CD4-positive, alpha-beta T cell (primary cell): ENCODE measurements at regions not wholly inside any gene's neighbourhood (a gene's known extent, or its start where the extent isn't known, plus 50 kb on each side); places are given as distances from the start of the nearest gene placed in this dataset.
"Not testable (repeated sequence)": the region's sequence is repeated elsewhere in the genome, so short reads cannot be mapped to it uniquely, and the experiment has no call there.

ENCODE experiments used
- ATAC-seq: fragments of 200-7000 bp; cut with Tn5 transposase; one replicate; pipeline ENCODE4 v1.10.0; 2022; ENCODE audit warnings: mild to moderate bottlenecking; ENCODE audit not compliant: poor library complexity
- CTCF ChIA-PET: fragments of 350-600 bp; sonication (Branson Sonifier 250); formaldehyde crosslinking; loops from one replicate; lab custom pipeline; 2021; ENCODE audit warnings: antibody characterized with exemption, inconsistent platforms; lab: Charles Lee
- POLR2A ChIA-PET: fragments of 350-600 bp; sonication (Branson Sonifier 250); formaldehyde crosslinking; loops from one replicate; lab custom pipeline; 2021; ENCODE audit warnings: antibody characterized with exemption, inconsistent platforms; lab: Charles Lee
- DNase-seq, 14 experiments: peaks; one replicate each; pipeline ENCODE4 v3.0.0-alpha.2; 2013 to 2020; ENCODE audit warnings: mixed read lengths in 2 of 14
- H3K27ac ChIP-seq, 2 donors: one replicate each; pipeline versions ENCODE4 v1.5.1 to v1.7.0; 2013; ENCODE audit warnings: low read length in 2 of 2, low read depth in 1 of 2, mild to moderate bottlenecking in 1 of 2
- H3K27me3 ChIP-seq, 2 experiments: 1 replicate in 1 of 2; 2 replicates in 1 of 2; pipeline versions ENCODE4 v1.6.1 to v1.7.0; 2013; ENCODE audit warnings: low read length in 2 of 2, control low read depth in 1 of 2, mild to moderate bottlenecking in 1 of 2, moderate library complexity in 1 of 2; ENCODE audit not compliant: insufficient read depth in 2 of 2, control insufficient read depth in 1 of 2
- H3K36me3 ChIP-seq: one replicate; pipeline ENCODE4 v1.6.1; 2013; ENCODE audit warnings: low read length, control low read depth; ENCODE audit not compliant: insufficient read depth
- H3K4me1 ChIP-seq: one replicate; pipeline ENCODE4 v1.6.1; 2013; ENCODE audit warnings: low read length, control low read depth; ENCODE audit not compliant: insufficient read depth
- H3K4me3 ChIP-seq: one replicate; pipeline ENCODE4 v1.5.1; 2013; ENCODE audit warnings: mild to moderate bottlenecking, low read length, moderate library complexity
- H3K9me3 ChIP-seq, 2 experiments: 1 replicate in 1 of 2; 2 replicates in 1 of 2; pipeline versions ENCODE4 v1.6.1 to v1.7.0; 2013; ENCODE audit warnings: low read length in 2 of 2, mild to moderate bottlenecking in 2 of 2, control low read depth in 1 of 2, moderate library complexity in 1 of 2; ENCODE audit not compliant: control insufficient read depth in 1 of 2, insufficient read depth in 1 of 2
- H3K27ac Mint-ChIP-seq: one replicate; pipeline ENCODE4 v1.8.0; 2020; ENCODE audit warnings: mixed read lengths
- H3K27me3 Mint-ChIP-seq: one replicate; pipeline ENCODE4 v1.8.0; 2021; ENCODE audit warnings: mixed read lengths
- H3K36me3 Mint-ChIP-seq: one replicate; pipeline ENCODE4 v1.8.0; 2021; ENCODE audit warnings: low read depth, mixed read lengths
- H3K4me1 Mint-ChIP-seq: one replicate; pipeline ENCODE4 v1.8.0; 2021; ENCODE audit warnings: low read depth, mixed read lengths
- H3K4me3 Mint-ChIP-seq: one replicate; pipeline ENCODE4 v1.8.0; 2020; ENCODE audit warnings: mild to moderate bottlenecking, mixed read lengths
- H3K9me3 Mint-ChIP-seq: one replicate; pipeline ENCODE4 v1.8.0; 2020; ENCODE audit warnings: mixed read lengths
- intact Hi-C, 2 experiments: fragments of 100-400 bp; cut with DNase I in 1 of 2; cut with micrococcal nuclease in 1 of 2; formaldehyde crosslinking; loops; one replicate each; pipeline versions ENCODE4 v1.15.1 to v1.9.0; 2023 to 2025; cut with DNase I, micrococcal nuclease

DNA sequence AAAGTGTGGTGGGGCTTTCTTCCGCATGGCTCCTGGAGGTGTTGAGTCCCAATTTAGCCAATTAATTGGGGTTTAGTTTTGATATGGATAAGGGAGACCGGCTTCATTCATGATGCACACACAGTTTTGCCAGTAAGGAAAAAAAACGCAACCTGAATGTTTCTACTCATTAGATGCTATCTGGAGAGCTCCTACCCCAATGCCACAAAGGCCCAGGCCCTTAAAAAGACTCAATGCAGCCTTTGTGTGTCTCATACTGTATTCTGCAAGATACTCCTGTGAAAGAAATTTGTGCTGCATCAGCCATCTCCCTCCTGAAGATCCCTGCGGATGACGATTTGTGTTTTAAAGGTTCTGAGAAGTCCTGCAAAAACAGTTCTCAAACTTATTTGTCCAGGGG lies 2754.2 kb downstream of the RPIA start:
- H3K36me3 Mint-ChIP-seq, POLR2A ChIA-PET, H3K4me3 ChIP-seq, H3K27ac Mint-ChIP-seq, intact Hi-C loops, ATAC-seq, H3K9me3 Mint-ChIP-seq, CTCF ChIA-PET, H3K27ac ChIP-seq, H3K36me3 ChIP-seq, H3K4me3 Mint-ChIP-seq, H3K4me1 Mint-ChIP-seq, DNase-seq: not testable (repeated sequence)
- peaks cover 12% of the 10 kb centered on the region for H3K4me1 ChIP-seq
- peaks cover 33% of the 10 kb centered on the region for H3K27me3 Mint-ChIP-seq
- peaks cover 0 to 19% of the 10 kb centered on the region in 2 experiments for H3K9me3 ChIP-seq
- H3K27me3 ChIP-seq: peaks cover 19 to 26% of the 10 kb centered on the region in 2 experiments

- intact Hi-C loops, H3K9me3 Mint-ChIP-seq, H3K36me3 ChIP-seq, POLR2A ChIA-PET, H3K27ac Mint-ChIP-seq, H3K36me3 Mint-ChIP-seq, H3K4me3 Mint-ChIP-seq, H3K4me3 ChIP-seq, DNase-seq, H3K4me1 Mint-ChIP-seq, H3K27ac ChIP-seq, ATAC-seq, CTCF ChIA-PET: not testable (repeated sequence)
- H3K27me3 Mint-ChIP-seq: peaks cover 33% of the 10 kb centered on the region
- H3K9me3 ChIP-seq: peaks cover 0 to 19% of the 10 kb centered on the region in 2 experiments
- peaks cover 19 to 26% of the 10 kb centered on the region in 2 experiments for H3K27me3 ChIP-seq
- peaks cover 12% of the 10 kb centered on the region for H3K4me1 ChIP-seq
Measured at GRCh38 chr2:91446489-91446888, 2755.0 kb downstream of the RPIA start.

GRCh38 chr2:91446915-91447314 lies 2755.4 kb downstream of the RPIA start:
- DNase-seq, H3K4me3 ChIP-seq, ATAC-seq, CTCF ChIA-PET, H3K36me3 Mint-ChIP-seq, H3K27ac Mint-ChIP-seq, H3K9me3 Mint-ChIP-seq, H3K4me3 Mint-ChIP-seq, H3K4me1 Mint-ChIP-seq, POLR2A ChIA-PET, H3K36me3 ChIP-seq, intact Hi-C loops, H3K27ac ChIP-seq: not testable (repeated sequence)
- Histone ChIP-seq H3K9me3 (peaks cover 0 to 17% of the 10 kb centered on the region in 2 experiments), H3K27me3 (peaks cover 18 to 24% of the 10 kb centered on the region in 2 experiments), H3K4me1 (peaks cover 12% of the 10 kb centered on the region)
- peaks cover 31% of the 10 kb centered on the region for H3K27me3 Mint-ChIP-seq

GRCh38 chr2:91447508-91447907 lies 2756.0 kb downstream of the RPIA start:
- H3K9me3 ChIP-seq: peaks cover 0 to 11% of the 10 kb centered on the region in 2 experiments
- H3K27ac ChIP-seq, H3K36me3 Mint-ChIP-seq, H3K27ac Mint-ChIP-seq, H3K4me1 Mint-ChIP-seq, POLR2A ChIA-PET, H3K4me3 ChIP-seq, intact Hi-C loops, H3K4me3 Mint-ChIP-seq, CTCF ChIA-PET, H3K9me3 Mint-ChIP-seq, DNase-seq, H3K4me1 ChIP-seq, ATAC-seq, H3K36me3 ChIP-seq: not testable (repeated sequence)
- H3K27me3 ChIP-seq: peaks cover 12 to 18% of the 10 kb centered on the region in 2 experiments
- H3K27me3 Mint-ChIP-seq: peaks cover 25% of the 10 kb centered on the region

DNA sequence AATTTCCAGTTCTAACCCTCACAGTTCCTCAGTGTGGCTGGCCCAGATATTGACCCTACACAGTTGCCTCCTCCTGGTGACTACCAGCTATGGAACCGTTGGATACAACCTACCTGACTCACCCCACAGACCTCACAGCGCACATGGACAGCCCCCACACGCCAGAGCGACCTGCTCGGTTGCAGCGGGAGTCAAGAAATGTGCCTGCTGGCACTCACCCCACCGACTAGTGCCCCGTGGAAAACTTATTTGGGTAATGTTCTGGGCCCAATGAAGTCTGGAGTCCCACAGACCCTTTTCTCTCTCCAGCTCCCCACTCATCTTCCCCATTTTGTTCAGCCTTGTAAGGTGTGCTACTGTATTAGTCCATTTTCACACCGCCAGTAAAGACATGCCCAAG lies 2770.8 kb downstream of the RPIA start:
- H3K27ac ChIP-seq, H3K27me3 ChIP-seq, intact Hi-C loops, H3K9me3 ChIP-seq, CTCF ChIA-PET, H3K36me3 ChIP-seq, H3K4me1 ChIP-seq, H3K9me3 Mint-ChIP-seq, H3K4me3 ChIP-seq, H3K4me3 Mint-ChIP-seq, ATAC-seq, POLR2A ChIA-PET, H3K27ac Mint-ChIP-seq, H3K4me1 Mint-ChIP-seq, DNase-seq, H3K36me3 Mint-ChIP-seq: not testable (repeated sequence)
- H3K27me3 Mint-ChIP-seq: peaks cover 15% of the 10 kb centered on the region

DNA sequence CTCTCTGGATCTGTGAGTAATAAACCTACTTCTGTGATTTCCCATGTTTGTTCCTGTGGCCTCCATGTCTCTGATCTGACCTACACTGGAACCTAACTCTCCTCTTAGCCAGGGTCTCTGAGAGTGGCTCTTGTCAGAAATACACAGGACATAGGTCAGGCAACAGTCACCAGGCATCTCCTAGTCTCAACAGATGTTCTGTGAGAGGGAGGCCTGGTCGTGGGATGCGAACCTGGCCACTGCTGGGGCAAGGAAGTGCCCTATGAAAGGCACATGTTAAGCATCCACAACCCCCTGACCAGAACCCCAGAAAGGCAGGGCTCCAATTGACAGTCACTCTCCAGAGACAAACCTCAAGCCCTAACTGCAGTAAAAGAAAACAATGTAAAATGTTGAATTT lies 2771.5 kb downstream of the RPIA start:
- H3K27ac Mint-ChIP-seq, H3K4me1 ChIP-seq, H3K4me3 ChIP-seq, H3K9me3 ChIP-seq, POLR2A ChIA-PET, H3K9me3 Mint-ChIP-seq, H3K36me3 Mint-ChIP-seq, H3K27me3 ChIP-seq, H3K4me3 Mint-ChIP-seq, H3K36me3 ChIP-seq, H3K27ac ChIP-seq, ATAC-seq, H3K4me1 Mint-ChIP-seq, intact Hi-C loops, DNase-seq, CTCF ChIA-PET: not testable (repeated sequence)
- peaks cover 15% of the 10 kb centered on the region for H3K27me3 Mint-ChIP-seq

- intact Hi-C loops, CTCF ChIA-PET, ATAC-seq: not testable (repeated sequence)
Measured at GRCh38 chr2:91466780-91467363, 2775.4 kb downstream of the RPIA start.

More at GRCh38 chr2:91466780-91467363, 2775.4 kb downstream of the RPIA start:
- H3K4me3 ChIP-seq, POLR2A ChIA-PET, H3K27me3 ChIP-seq, H3K4me3 Mint-ChIP-seq, H3K27ac ChIP-seq, H3K4me1 Mint-ChIP-seq, H3K27ac Mint-ChIP-seq, H3K36me3 Mint-ChIP-seq, H3K9me3 Mint-ChIP-seq, DNase-seq, H3K9me3 ChIP-seq, H3K4me1 ChIP-seq, H3K36me3 ChIP-seq: not testable (repeated sequence)
- H3K27me3 Mint-ChIP-seq: peaks cover 20% of the 10 kb centered on the region
